Cardiac muscle cell (in vitro differentiated cells and primary cell): ENCODE measurements at regions not wholly inside any gene's neighbourhood (a gene's known extent, or its start where the extent isn't known, plus 50 kb on each side); places are given as distances from the start of the nearest gene placed in this dataset.
"Not testable (repeated sequence)": the region's sequence is repeated elsewhere in the genome, so short reads cannot be mapped to it uniquely, and the experiment has no call there.

Experiments
- DNase-seq, 2 donors: peaks; one replicate each; pipeline versions ENCODE4 v3.0.0 to v3.0.0-alpha.2; 2010 to 2017; ENCODE audit warnings: low read depth in 1 of 2, low spot score in 1 of 2
- H3K27ac ChIP-seq: fragments of 200-600 bp; sonication (generic); 2 replicates; pipeline ENCODE4 v1.5.1; 2016
- H3K27me3 ChIP-seq: fragments of 200-600 bp; sonication (generic); 2 replicates; pipeline ENCODE4 v1.6.0; 2016; ENCODE audit warnings: control low read depth
- H3K36me3 ChIP-seq: fragments of 200-600 bp; sonication (generic); 2 replicates; pipeline ENCODE4 v1.5.1; 2016; ENCODE audit warnings: control low read depth
- H3K4me1 ChIP-seq: fragments of 200-600 bp; sonication (generic); 2 replicates; pipeline ENCODE4 v1.8.1; 2017; ENCODE audit warnings: low read depth, mild to moderate bottlenecking, mixed run types
- H3K4me3 ChIP-seq: fragments of 200-600 bp; sonication (generic); 2 replicates; pipeline ENCODE4 v1.5.1; 2016; ENCODE audit warnings: mild to moderate bottlenecking
- H3K9me3 ChIP-seq: fragments of 200-600 bp; sonication (generic); 2 replicates; pipeline ENCODE4 v1.5.1; 2017; ENCODE audit warnings: low read depth, mild to moderate bottlenecking, control low read depth
- TF ChIP-seq, protein P1 (sequence below): IDR thresholded peaks from 2 replicates; pipeline ENCODE4 v1.5.1; 2012; ENCODE audit warnings: low read depth, mild to moderate bottlenecking, low read length

- H3K4me1 ChIP-seq, result no peaks in the 10 kb centered on the region
- no peaks in the 10 kb centered on the region for H3K9me3 ChIP-seq
- H3K27ac ChIP-seq, result no peak overlapping the region
- H3K36me3 ChIP-seq, result no peaks in the 10 kb centered on the region
- DNase-seq, result no peak
- H3K27me3 ChIP-seq, result no peaks in the 10 kb centered on the region
- H3K4me3 ChIP-seq, result no peak overlapping the region
- TF ChIP-seq, protein P1, sequence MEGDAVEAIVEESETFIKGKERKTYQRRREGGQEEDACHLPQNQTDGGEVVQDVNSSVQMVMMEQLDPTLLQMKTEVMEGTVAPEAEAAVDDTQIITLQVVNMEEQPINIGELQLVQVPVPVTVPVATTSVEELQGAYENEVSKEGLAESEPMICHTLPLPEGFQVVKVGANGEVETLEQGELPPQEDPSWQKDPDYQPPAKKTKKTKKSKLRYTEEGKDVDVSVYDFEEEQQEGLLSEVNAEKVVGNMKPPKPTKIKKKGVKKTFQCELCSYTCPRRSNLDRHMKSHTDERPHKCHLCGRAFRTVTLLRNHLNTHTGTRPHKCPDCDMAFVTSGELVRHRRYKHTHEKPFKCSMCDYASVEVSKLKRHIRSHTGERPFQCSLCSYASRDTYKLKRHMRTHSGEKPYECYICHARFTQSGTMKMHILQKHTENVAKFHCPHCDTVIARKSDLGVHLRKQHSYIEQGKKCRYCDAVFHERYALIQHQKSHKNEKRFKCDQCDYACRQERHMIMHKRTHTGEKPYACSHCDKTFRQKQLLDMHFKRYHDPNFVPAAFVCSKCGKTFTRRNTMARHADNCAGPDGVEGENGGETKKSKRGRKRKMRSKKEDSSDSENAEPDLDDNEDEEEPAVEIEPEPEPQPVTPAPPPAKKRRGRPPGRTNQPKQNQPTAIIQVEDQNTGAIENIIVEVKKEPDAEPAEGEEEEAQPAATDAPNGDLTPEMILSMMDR, result no peak
Measured at GRCh38 chr3:79968418-79968817, 200.6 kb upstream of the ROBO1 start.

GRCh38 chr3:79960594-79960993 is 192.8 kb upstream of the ROBO1 start:
- TF ChIP-seq, protein P1, result no peak
- H3K4me1 ChIP-seq, result no peaks in the 10 kb centered on the region
- no peak overlapping the region for H3K4me3 ChIP-seq
- no peak for DNase-seq
- no peaks in the 10 kb centered on the region for H3K9me3 ChIP-seq
- H3K27me3 ChIP-seq, result no peaks in the 10 kb centered on the region
- no peak overlapping the region for H3K27ac ChIP-seq
- H3K36me3 ChIP-seq, result no peaks in the 10 kb centered on the region

GRCh38 chr3:79957066-79957465 is 189.3 kb upstream of the ROBO1 start:
- Histone ChIP-seq H3K4me3 (no peak overlapping the region), H3K9me3 (no peaks in the 10 kb centered on the region), H3K4me1 (no peaks in the 10 kb centered on the region), H3K36me3 (no peaks in the 10 kb centered on the region), H3K27ac (no peak overlapping the region), H3K27me3 (no peaks in the 10 kb centered on the region)
- TF ChIP-seq, protein P1, result no peak
- DNase-seq, result no peak

GRCh38 chr3:79954756-79955155 is 187.0 kb upstream of the ROBO1 start:
- TF ChIP-seq, protein P1, result no peak
- H3K4me1 ChIP-seq, result no peaks in the 10 kb centered on the region
- no peak overlapping the region for H3K4me3 ChIP-seq
- H3K9me3 ChIP-seq, result no peaks in the 10 kb centered on the region
- DNase-seq, result no peak
- no peaks in the 10 kb centered on the region for H3K36me3 ChIP-seq
- no peaks in the 10 kb centered on the region for H3K27me3 ChIP-seq
- no peak overlapping the region for H3K27ac ChIP-seq

DNA sequence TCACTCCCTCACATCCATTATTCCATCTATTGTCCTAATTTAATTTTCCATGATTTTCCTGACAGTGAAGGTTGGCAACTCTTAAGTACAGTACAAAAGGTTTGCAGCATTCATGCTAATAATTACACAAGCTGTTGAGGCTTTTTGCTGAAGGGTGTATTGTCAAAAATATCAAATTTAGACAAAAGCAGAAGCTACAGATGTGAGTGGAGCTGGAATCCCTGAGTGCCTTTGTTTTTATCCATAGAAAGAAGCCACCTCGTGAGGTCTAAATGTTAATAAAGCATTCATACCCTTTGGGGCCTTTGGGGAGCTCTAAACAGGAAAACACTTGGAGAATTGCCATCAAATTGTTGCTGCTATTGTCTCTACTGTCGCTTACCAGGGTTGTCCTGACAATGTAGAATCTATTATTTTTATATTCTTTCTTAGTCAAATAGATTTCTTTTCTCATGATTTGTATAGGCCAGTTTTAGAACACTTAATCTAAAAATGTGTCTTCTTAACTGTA is 185.8 kb upstream of the ROBO1 start:
- TF ChIP-seq, protein P1, result no peak
- no peaks in the 10 kb centered on the region for H3K4me1 ChIP-seq
- H3K27me3 ChIP-seq, result no peaks in the 10 kb centered on the region
- no peak overlapping the region for H3K4me3 ChIP-seq
- H3K9me3 ChIP-seq, result no peaks in the 10 kb centered on the region
- no peaks in the 10 kb centered on the region for H3K36me3 ChIP-seq
- DNase-seq, result no peak
- no peak overlapping the region for H3K27ac ChIP-seq

DNA sequence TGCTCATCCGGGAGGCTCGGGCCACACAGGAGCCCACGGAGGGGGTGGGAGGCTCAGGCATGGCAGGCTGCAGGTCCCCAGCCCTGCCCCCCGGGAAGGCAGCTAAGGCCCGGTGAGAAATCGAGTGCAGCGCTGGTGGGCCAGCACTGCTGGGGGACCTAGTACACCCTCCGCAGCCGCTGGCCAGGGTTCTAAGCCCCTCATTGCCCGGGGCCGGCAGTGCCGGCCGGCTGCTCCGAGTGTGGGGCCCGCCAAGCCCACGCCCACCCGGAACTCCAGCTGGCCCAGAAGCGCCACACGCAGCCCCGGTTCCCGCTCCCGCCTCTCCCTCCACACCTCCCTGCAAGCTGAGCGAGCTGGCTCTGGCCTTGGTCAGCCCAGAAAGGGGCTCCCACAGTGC is 183.6 kb upstream of the ROBO1 start:
- not testable (repeated sequence) for H3K27ac ChIP-seq, H3K27me3 ChIP-seq, H3K4me3 ChIP-seq, DNase-seq, H3K36me3 ChIP-seq, H3K4me1 ChIP-seq, H3K9me3 ChIP-seq
